H9 (cell line): ENCODE measurements at regions not wholly inside any gene's neighbourhood (a gene's known extent, or its start where the extent isn't known, plus 50 kb on each side); places are given as distances from the start of the nearest gene placed in this dataset.
A peak's percentile ranks its signal among the peaks of the same experiment; 100 is the strongest.

ENCODE experiments used
- DNase-seq: peaks from one replicate; pipeline ENCODE4 v3.0.0-alpha.2; 2017
- H2AFZ ChIP-seq: one replicate; pipeline ENCODE4 v1.6.1; 2013; ENCODE audit warnings: mild to moderate bottlenecking, low read length, control low read depth, moderate library complexity
- H2AK5ac ChIP-seq: 2 replicates; pipeline ENCODE4 v1.6.1; 2013; ENCODE audit warnings: low read length, control low read depth, mixed read lengths; ENCODE audit not compliant: insufficient read length
- H2BK120ac ChIP-seq: one replicate; pipeline ENCODE4 v1.6.1; 2013; ENCODE audit warnings: low read depth, mild to moderate bottlenecking, low read length, control low read depth, inconsistent platforms; ENCODE audit not compliant: poor library complexity, severe bottlenecking
- H2BK12ac ChIP-seq: 2 replicates; pipeline ENCODE4 v1.6.1; 2013; ENCODE audit warnings: low read length, control low read depth, mixed read lengths, low read depth; ENCODE audit not compliant: insufficient read length
- H2BK15ac ChIP-seq: 2 replicates; pipeline ENCODE4 v1.6.1; 2013; ENCODE audit warnings: low read depth, low read length, control low read depth
- H2BK20ac ChIP-seq: one replicate; pipeline ENCODE4 v1.6.1; 2013; ENCODE audit warnings: low read depth, mild to moderate bottlenecking, low read length, control low read depth, inconsistent platforms; ENCODE audit not compliant: poor library complexity, severe bottlenecking
- H2BK5ac ChIP-seq: 2 replicates; pipeline ENCODE4 v1.6.1; 2013; ENCODE audit warnings: low read length, control low read depth, mixed read lengths; ENCODE audit not compliant: insufficient read length
- H3K14ac ChIP-seq: 2 replicates; pipeline ENCODE4 v1.6.1; 2013; ENCODE audit warnings: low read length, control low read depth; ENCODE audit not compliant: insufficient read depth
- H3K18ac ChIP-seq: 2 replicates; pipeline ENCODE4 v1.6.1; 2013; ENCODE audit warnings: low read depth, mild to moderate bottlenecking, mixed read lengths, low read length, control low read depth; ENCODE audit not compliant: insufficient read length
- H3K23ac ChIP-seq: 2 replicates; pipeline ENCODE4 v1.6.1; 2013; ENCODE audit warnings: low read length, control low read depth, mixed read lengths, low read depth; ENCODE audit not compliant: insufficient read length
- H3K23me2 ChIP-seq: 2 replicates; pipeline ENCODE4 v1.6.1; 2013; ENCODE audit warnings: low read depth, mild to moderate bottlenecking, mixed read lengths, low read length, control low read depth; ENCODE audit not compliant: insufficient read length, poor library complexity, severe bottlenecking
- H3K27ac ChIP-seq: 2 replicates; pipeline ENCODE4 v1.5.1; 2013; ENCODE audit warnings: low read length, control low read depth, mixed read lengths, low read depth; ENCODE audit not compliant: insufficient read length
- H3K27me3 ChIP-seq: 2 replicates; pipeline ENCODE4 v1.6.1; 2013; ENCODE audit warnings: low read length, control low read depth, inconsistent platforms; ENCODE audit not compliant: insufficient read depth
- H3K4ac ChIP-seq: 2 replicates; pipeline ENCODE4 v1.6.1; 2013; ENCODE audit warnings: low read depth, mild to moderate bottlenecking, control low read depth, inconsistent platforms, low read length, moderate library complexity
- H3K4me1 ChIP-seq: 2 replicates; pipeline ENCODE4 v1.6.1; 2013; ENCODE audit warnings: low read length, control low read depth, inconsistent platforms; ENCODE audit not compliant: insufficient read depth
- H3K4me2 ChIP-seq: 2 replicates; pipeline ENCODE4 v1.6.1; 2013; ENCODE audit warnings: low read length, control low read depth, mixed read lengths; ENCODE audit not compliant: insufficient read length, insufficient read depth
- H3K56ac ChIP-seq: 2 replicates; pipeline ENCODE4 v1.6.1; 2013; ENCODE audit warnings: low read depth, mild to moderate bottlenecking, mixed read lengths, low read length, control low read depth; ENCODE audit not compliant: insufficient read length
- H3K79me1 ChIP-seq: 2 replicates; pipeline ENCODE4 v1.6.1; 2013; ENCODE audit warnings: low read depth, mild to moderate bottlenecking, moderate library complexity, low read length, control low read depth, inconsistent platforms; ENCODE audit not compliant: insufficient read depth, poor library complexity, severe bottlenecking
- H3K79me2 ChIP-seq: 2 replicates; pipeline ENCODE4 v1.6.1; 2013; ENCODE audit warnings: low read length, control low read depth, inconsistent platforms; ENCODE audit not compliant: insufficient read depth
- H3K9ac ChIP-seq: 2 replicates; pipeline ENCODE4 v1.6.1; 2013; ENCODE audit warnings: low read length, control low read depth, mixed read lengths; ENCODE audit not compliant: insufficient read length; ENCODE audit errors: extremely low read depth
- H3K9me3 ChIP-seq: one replicate; pipeline ENCODE4 v1.6.1; 2013; ENCODE audit warnings: low read depth, low read length, inconsistent platforms; ENCODE audit not compliant: control insufficient read depth
- H3T11ph ChIP-seq: one replicate; pipeline ENCODE4 v1.6.1; 2013; ENCODE audit warnings: mild to moderate bottlenecking, low read length, control low read depth, inconsistent platforms
- H4K20me1 ChIP-seq: one replicate; pipeline ENCODE4 v1.6.1; 2013; ENCODE audit not compliant: control insufficient read depth, insufficient read length, insufficient read depth
- H4K5ac ChIP-seq: 2 replicates; pipeline ENCODE4 v1.6.1; 2013; ENCODE audit warnings: low read depth, mild to moderate bottlenecking, mixed read lengths, low read length, control low read depth; ENCODE audit not compliant: insufficient read length
- H4K8ac ChIP-seq: replicated peaks from 2 replicates; pipeline ENCODE4 v1.6.1; 2013; ENCODE audit warnings: low read length, control low read depth, mixed read lengths, low read depth; ENCODE audit not compliant: insufficient read length
- H4K91ac ChIP-seq: 2 replicates; pipeline ENCODE4 v1.6.1; 2013; ENCODE audit warnings: low read depth, mild to moderate bottlenecking, moderate library complexity, mixed read lengths, low read length, control low read depth; ENCODE audit not compliant: insufficient read length
- H3K27ac Mint-ChIP-seq, 3 experiments: 2 replicates in 2 of 3; 3 replicates in 1 of 3; pipeline ENCODE4 v1.8.0; 2020 to 2021; ENCODE audit warnings: mixed read lengths in 3 of 3, mild to moderate bottlenecking in 1 of 3, moderate library complexity in 1 of 3
- H3K27me3 Mint-ChIP-seq: 2 replicates; pipeline ENCODE4 v1.8.0; 2021; ENCODE audit warnings: low read depth, mild to moderate bottlenecking, moderate library complexity, mixed read lengths
- H3K36me3 Mint-ChIP-seq, 3 experiments: 2 replicates in 2 of 3; 3 replicates in 1 of 3; pipeline ENCODE4 v1.8.0; 2020 to 2021; ENCODE audit warnings: low read depth in 3 of 3, mixed read lengths in 3 of 3; ENCODE audit not compliant: insufficient read depth in 1 of 3
- H3K4me1 Mint-ChIP-seq, 2 experiments: 2 replicates each; pipeline ENCODE4 v1.8.0; 2020; ENCODE audit warnings: mixed read lengths in 2 of 2
- H3K4me3 Mint-ChIP-seq, 2 experiments: 2 replicates in 1 of 2; 3 replicates in 1 of 2; pipeline ENCODE4 v1.8.0; 2020 to 2021; ENCODE audit warnings: mild to moderate bottlenecking in 2 of 2, mixed read lengths in 2 of 2, moderate library complexity in 1 of 2
- H3K9me3 Mint-ChIP-seq, 2 experiments: 2 replicates in 1 of 2; 3 replicates in 1 of 2; pipeline ENCODE4 v1.8.0; 2020; ENCODE audit warnings: mild to moderate bottlenecking in 2 of 2, mixed read lengths in 2 of 2, moderate library complexity in 1 of 2
- WGBS: extraction: QIAGEN DNeasy Blood & Tissue Kit; methylation state at CpG from one replicate; pipeline ENCODE4 v1.1.7; 2013; ENCODE audit warnings: missing lambda C conversion rate, low lambda C conversion rate, mixed read lengths; ENCODE audit not compliant: insufficient read length; ENCODE audit errors: extremely low coverage; 5-methylcytosine and 5-hydroxymethylcytosine counted together
- TF ChIP-seq, protein P1 (sequence below): fragments of 200-600 bp; sonication (generic); conservative IDR thresholded peaks from 3 replicates; pipeline ENCODE4 v1.8.0; 2021; ENCODE audit warnings: antibody characterized with exemption, mild to moderate bottlenecking

DNA sequence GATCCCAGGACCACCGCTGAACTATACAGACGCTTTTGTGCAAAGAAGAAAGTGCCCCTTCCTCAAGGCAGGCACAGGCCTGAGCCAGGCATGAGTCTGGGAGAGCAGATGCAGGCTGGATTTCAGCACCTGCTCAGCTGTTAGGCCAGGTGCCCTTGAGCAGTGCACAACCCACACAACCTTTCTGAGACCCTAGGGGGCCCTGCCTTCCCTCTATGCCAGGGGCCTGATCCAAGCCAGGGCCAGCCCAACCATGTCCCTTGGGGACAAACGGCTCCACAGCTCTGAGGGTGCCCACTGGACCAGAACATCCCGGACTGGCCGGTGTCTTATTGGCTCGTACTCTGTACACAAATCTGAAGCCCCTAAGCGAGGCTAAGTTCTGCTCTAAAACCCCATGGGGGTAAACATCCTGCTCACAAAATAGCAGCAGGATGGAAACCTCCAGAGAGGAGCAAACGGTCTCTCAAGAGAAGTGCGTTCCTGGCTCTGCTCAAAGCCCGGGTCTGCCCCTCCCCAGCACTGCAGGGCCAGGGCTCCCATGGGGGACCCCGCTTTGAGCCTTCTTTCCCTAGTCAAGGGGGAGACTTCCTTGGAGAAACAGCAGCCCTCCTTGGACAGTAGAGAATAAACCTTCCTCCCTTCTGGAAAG is 275.1 kb downstream of the NPHP4 start:
- no peaks in the 10 kb centered on the region for H3K9me3 ChIP-seq
- no peaks in the 10 kb centered on the region for H3K23me2 ChIP-seq
- no peak overlapping the region for H2BK120ac ChIP-seq
- no peak overlapping the region for H4K8ac ChIP-seq
- H3K18ac ChIP-seq, result peak overlapping the region; percentile 15
- no peak overlapping the region for H3K56ac ChIP-seq
- Mint-ChIP-seq H3K27me3 (peaks cover 21% of the 10 kb centered on the region), H3K4me1 (peaks cover 32 to 33% of the 10 kb centered on the region in 2 experiments), H3K27ac (peak overlapping the region; percentile 55 to 90 (median 88); a peak in 4 of 7 replicates), H3K9me3 (peaks cover 14% of the 10 kb centered on the region in 2 experiments), H3K36me3 (peaks cover 1 to 12% (median 3%) of the 10 kb centered on the region in 3 experiments; a peak in 3 of 7 replicates), H3K4me3 (no peak overlapping the region)
- H3K79me1 ChIP-seq, result no peaks in the 10 kb centered on the region
- H4K20me1 ChIP-seq, result no peaks in the 10 kb centered on the region
- H4K5ac ChIP-seq, result no peak overlapping the region
- no peak for DNase-seq
- H2AK5ac ChIP-seq, result no peak overlapping the region
- WGBS, result no CpG with 5 or more reads among the region's 11 CpGs
- peak overlapping the region; percentile 4 for H2BK12ac ChIP-seq
- no peak overlapping the region for H3K23ac ChIP-seq
- H3K4me1 ChIP-seq, result no peaks in the 10 kb centered on the region; the same call in 1 of the 2 replicates
- no peak overlapping the region; the same call in 1 of the 2 replicates for H3K14ac ChIP-seq
- H3K27me3 ChIP-seq, result no peaks in the 10 kb centered on the region
- H3K79me2 ChIP-seq, result no peaks in the 10 kb centered on the region
- TF ChIP-seq, protein P1, sequence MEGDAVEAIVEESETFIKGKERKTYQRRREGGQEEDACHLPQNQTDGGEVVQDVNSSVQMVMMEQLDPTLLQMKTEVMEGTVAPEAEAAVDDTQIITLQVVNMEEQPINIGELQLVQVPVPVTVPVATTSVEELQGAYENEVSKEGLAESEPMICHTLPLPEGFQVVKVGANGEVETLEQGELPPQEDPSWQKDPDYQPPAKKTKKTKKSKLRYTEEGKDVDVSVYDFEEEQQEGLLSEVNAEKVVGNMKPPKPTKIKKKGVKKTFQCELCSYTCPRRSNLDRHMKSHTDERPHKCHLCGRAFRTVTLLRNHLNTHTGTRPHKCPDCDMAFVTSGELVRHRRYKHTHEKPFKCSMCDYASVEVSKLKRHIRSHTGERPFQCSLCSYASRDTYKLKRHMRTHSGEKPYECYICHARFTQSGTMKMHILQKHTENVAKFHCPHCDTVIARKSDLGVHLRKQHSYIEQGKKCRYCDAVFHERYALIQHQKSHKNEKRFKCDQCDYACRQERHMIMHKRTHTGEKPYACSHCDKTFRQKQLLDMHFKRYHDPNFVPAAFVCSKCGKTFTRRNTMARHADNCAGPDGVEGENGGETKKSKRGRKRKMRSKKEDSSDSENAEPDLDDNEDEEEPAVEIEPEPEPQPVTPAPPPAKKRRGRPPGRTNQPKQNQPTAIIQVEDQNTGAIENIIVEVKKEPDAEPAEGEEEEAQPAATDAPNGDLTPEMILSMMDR, result no peak
- no peak overlapping the region for H3K9ac ChIP-seq
- H4K91ac ChIP-seq, result no peak overlapping the region
- H3K27ac ChIP-seq, result no peak overlapping the region
- H3K4ac ChIP-seq, result no peak overlapping the region
- H3T11ph ChIP-seq, result no peak overlapping the region
- no peak overlapping the region for H2AFZ ChIP-seq
- H2BK15ac ChIP-seq, result no peak overlapping the region
- no peak overlapping the region for H2BK20ac ChIP-seq
- no peak overlapping the region for H2BK5ac ChIP-seq
- peak overlapping the region; percentile 13 for H3K4me2 ChIP-seq
